ENCODE measurements at regions not wholly inside any gene's neighbourhood (a gene's known extent, or its start where the extent isn't known, plus 50 kb on each side); places are given as distances from the start of the nearest gene placed in this dataset.

DNA sequence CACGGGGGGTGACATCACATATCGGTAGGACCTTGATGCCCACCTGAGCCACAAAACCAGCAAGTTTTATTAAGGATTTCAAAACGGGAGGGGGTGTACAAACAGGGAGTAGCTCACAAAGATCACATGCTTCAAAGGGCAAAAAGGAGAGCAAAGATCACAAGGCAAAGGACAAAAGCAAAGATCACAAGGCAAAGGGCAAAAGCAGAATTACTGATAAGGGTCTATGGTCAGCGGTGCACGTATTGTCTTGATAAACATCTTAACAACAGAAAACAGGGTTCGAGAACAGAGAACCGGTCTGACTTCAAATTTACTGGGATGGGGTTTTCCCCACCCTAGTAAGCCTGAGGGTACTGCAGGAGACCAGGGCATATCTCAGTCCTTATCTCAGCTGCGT is 143.5 kb upstream of the LPP start:
- in situ Hi-C loops (cut with MboI) (no loop called here), intact Hi-C loops (cut with micrococcal nuclease; ENCODE audit: unreplicated experiment) (no loop called here)
- H3K36me3 ChIP-seq (ENCODE audit: control insufficient read depth in 2 of 2, insufficient read depth in 2 of 2, low read length in 1 of 2), result no peaks in the 10 kb centered on the region
- no peaks in the 10 kb centered on the region for H3K9me3 ChIP-seq (replicated peaks; ENCODE audit: control insufficient read depth, insufficient read depth, low read length)
- ChIA-PET SMC1A (ENCODE audit: uncharacterized antibody, unreplicated experiment) (no interaction called here), CTCF (no interaction called here), POLR2A (no interaction called here), RAD21 (ENCODE audit: unreplicated experiment) (no interaction called here)
- no TSS peak for BruUV-seq (replicated peaks)
- no peak overlapping the region for H3K4me2 ChIP-seq (ENCODE audit: control insufficient read depth, insufficient read depth)
- 58% methylated on average over 8 of the region's 8 CpGs for WGBS (ENCODE audit: insufficient coverage, insufficient replicate concordance, low lambda C conversion rate, missing lambda C conversion rate)
- H3K4me3 ChIP-seq, result no peak overlapping the region
- FAIRE-seq (no peak), ATAC-seq (no peak), DNase-seq (ENCODE audit: low read depth, low spot score) (no peak)
- H3K4me1 ChIP-seq (ENCODE audit: control insufficient read depth, insufficient read depth, low read length), result no peaks in the 10 kb centered on the region
- H3K27me3 ChIP-seq (replicated peaks in 1 of 2; ENCODE audit: control insufficient read depth in 2 of 2, insufficient read depth in 2 of 2, low read length in 1 of 2), result peaks cover 0 to 2% of the 10 kb centered on the region in 2 experiments; a peak in 3 of 4 replicates
- H3K9ac ChIP-seq (ENCODE audit: control insufficient read depth, insufficient read depth, low read length), result no peak overlapping the region
- no peaks in the 10 kb centered on the region for H3K79me2 ChIP-seq (ENCODE audit: control insufficient read depth, insufficient read depth, low read length)
- H4K20me1 ChIP-seq (ENCODE audit: control insufficient read depth, insufficient read depth), result no peaks in the 10 kb centered on the region
- no peak overlapping the region for H2AFZ ChIP-seq (ENCODE audit: control insufficient read depth, low read depth, low read length)
- no peak overlapping the region for H3K27ac ChIP-seq (ENCODE audit: control insufficient read depth, insufficient read depth)
- TF ChIP-seq, protein P1, sequence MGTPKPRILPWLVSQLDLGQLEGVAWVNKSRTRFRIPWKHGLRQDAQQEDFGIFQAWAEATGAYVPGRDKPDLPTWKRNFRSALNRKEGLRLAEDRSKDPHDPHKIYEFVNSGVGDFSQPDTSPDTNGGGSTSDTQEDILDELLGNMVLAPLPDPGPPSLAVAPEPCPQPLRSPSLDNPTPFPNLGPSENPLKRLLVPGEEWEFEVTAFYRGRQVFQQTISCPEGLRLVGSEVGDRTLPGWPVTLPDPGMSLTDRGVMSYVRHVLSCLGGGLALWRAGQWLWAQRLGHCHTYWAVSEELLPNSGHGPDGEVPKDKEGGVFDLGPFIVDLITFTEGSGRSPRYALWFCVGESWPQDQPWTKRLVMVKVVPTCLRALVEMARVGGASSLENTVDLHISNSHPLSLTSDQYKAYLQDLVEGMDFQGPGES (IDR thresholded peaks at IDR 0.05), result no peak
- no peak for TF ChIP-seq EZH2 (IDR thresholded peaks at IDR 0.05; ENCODE audit: borderline replicate concordance, control insufficient read depth, low read depth, low read length)
- TF ChIP-seq NFYB (IDR thresholded peaks at IDR 0.05; ENCODE audit: insufficient read depth, low read depth, low read length), result no peak
- TF ChIP-seq MAX (IDR thresholded peaks at IDR 0.05; ENCODE audit: low read depth, low read length), result no peak

DNA sequence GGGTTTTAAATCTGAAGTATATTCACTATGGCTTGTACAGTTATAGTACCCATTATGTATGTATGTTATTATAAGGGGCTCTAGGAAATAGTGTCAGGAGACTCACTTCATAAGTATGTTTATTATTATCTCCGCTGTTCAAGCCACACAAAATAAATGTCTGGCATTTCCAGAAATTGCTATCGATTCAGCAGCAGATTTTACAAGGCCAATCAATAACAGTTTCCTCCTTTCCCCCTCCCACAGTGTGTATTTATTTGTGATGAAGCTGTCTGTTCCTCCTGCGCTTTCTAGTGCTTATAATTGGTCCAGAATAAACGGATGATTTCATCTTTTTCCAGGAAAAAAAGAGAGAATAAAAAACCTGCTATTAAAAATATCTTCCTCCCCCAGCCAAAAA is 134.2 kb upstream of the LPP start:
- no peaks in the 10 kb centered on the region for H3K36me3 ChIP-seq (ENCODE audit: control insufficient read depth in 2 of 2, insufficient read depth in 2 of 2, low read length in 1 of 2)
- no peak overlapping the region for H3K27ac ChIP-seq (ENCODE audit: control insufficient read depth, insufficient read depth)
- H4K20me1 ChIP-seq (ENCODE audit: control insufficient read depth, insufficient read depth), result no peaks in the 10 kb centered on the region
- H3K4me2 ChIP-seq (ENCODE audit: control insufficient read depth, insufficient read depth), result no peak overlapping the region
- no TSS peak for BruUV-seq (replicated peaks)
- H3K4me1 ChIP-seq (ENCODE audit: control insufficient read depth, insufficient read depth, low read length), result no peaks in the 10 kb centered on the region
- RAD21 ChIA-PET (ENCODE audit: unreplicated experiment), result no interaction called here
- peaks cover 0 to 2% of the 10 kb centered on the region in 2 experiments; a peak in 2 of 4 replicates for H3K27me3 ChIP-seq (replicated peaks in 1 of 2; ENCODE audit: control insufficient read depth in 2 of 2, insufficient read depth in 2 of 2, low read length in 1 of 2)
- 33% methylated on average over 4 of the region's 4 CpGs for WGBS (ENCODE audit: insufficient coverage, insufficient replicate concordance, low lambda C conversion rate, missing lambda C conversion rate)
- SMC1A ChIA-PET (ENCODE audit: uncharacterized antibody, unreplicated experiment), result no interaction called here
- no peak for FAIRE-seq
- H3K9ac ChIP-seq (ENCODE audit: control insufficient read depth, insufficient read depth, low read length), result no peak overlapping the region
- no peak overlapping the region for H2AFZ ChIP-seq (ENCODE audit: control insufficient read depth, low read depth, low read length)
- in situ Hi-C loops (cut with MboI) (no loop called here), intact Hi-C loops (cut with micrococcal nuclease; ENCODE audit: unreplicated experiment) (no loop called here)
- H3K9me3 ChIP-seq (replicated peaks; ENCODE audit: control insufficient read depth, insufficient read depth, low read length), result no peaks in the 10 kb centered on the region
- no peak overlapping the region for H3K4me3 ChIP-seq
- DNase-seq (ENCODE audit: low read depth, low spot score), result no peak
- H3K79me2 ChIP-seq (ENCODE audit: control insufficient read depth, insufficient read depth, low read length), result no peaks in the 10 kb centered on the region
- TF ChIP-seq EGR1 (IDR thresholded peaks at IDR 0.05; ENCODE audit: borderline replicate concordance in 1 of 2, low read depth in 2 of 2, low read length in 2 of 2) (no peak), ZNF622 (IDR thresholded peaks at IDR 0.05) (no peak), ZNF384 (IDR thresholded peaks at IDR 0.05; ENCODE audit: borderline replicate concordance, low read depth, low read length) (no peak), JUNB (IDR thresholded peaks at IDR 0.05) (no peak)
- ATAC-seq, result no peak
- CTCF ChIA-PET, result no interaction called here
- POLR2A ChIA-PET, result no interaction called here
